Mucosa of rectum (tissue), 2 donors: ENCODE measurements at regions not wholly inside any gene's neighbourhood (a gene's known extent, or its start where the extent isn't known, plus 50 kb on each side); places are given as distances from the start of the nearest gene placed in this dataset.

Experiments
- H3K27ac ChIP-seq, 2 donors: one replicate each; pipeline ENCODE4 v1.7.0; 2013; ENCODE audit warnings: inconsistent platforms in 2 of 2, low read depth in 2 of 2, low read length in 2 of 2
- H3K27me3 ChIP-seq, 2 donors: one replicate each; pipeline ENCODE4 v1.7.0; 2013; ENCODE audit warnings: low read length in 2 of 2; ENCODE audit not compliant: control insufficient read depth in 2 of 2, insufficient read depth in 2 of 2
- H3K36me3 ChIP-seq, 2 donors: one replicate each; pipeline ENCODE4 v1.7.0; 2013; ENCODE audit warnings: low read length in 2 of 2; ENCODE audit not compliant: control insufficient read depth in 2 of 2, insufficient read depth in 2 of 2
- H3K4me1 ChIP-seq, 2 donors: one replicate each; pipeline ENCODE4 v1.7.0; 2013; ENCODE audit warnings: low read length in 2 of 2, mild to moderate bottlenecking in 1 of 2; ENCODE audit not compliant: control insufficient read depth in 2 of 2, insufficient read depth in 2 of 2
- H3K4me3 ChIP-seq, 2 donors: one replicate each; pipeline ENCODE4 v1.7.0; 2013; ENCODE audit warnings: low read length in 2 of 2
- H3K9ac ChIP-seq, 2 donors: one replicate each; pipeline ENCODE4 v1.7.0; 2013; ENCODE audit warnings: low read length in 2 of 2, low read depth in 1 of 2, mild to moderate bottlenecking in 1 of 2
- H3K9me3 ChIP-seq, 2 donors: one replicate each; pipeline ENCODE4 v1.7.0; 2013; ENCODE audit warnings: low read length in 2 of 2; ENCODE audit not compliant: control insufficient read depth in 2 of 2
- donor health status: healthy.
- donor health status: Normal muscosa, but diverticular disease.

- no peak overlapping the region for H3K27ac ChIP-seq
Observed at GRCh38 chr1:168396508-168396907, 115.8 kb downstream of the TBX19 start.

GRCh38 chr1:168394858-168395257 is 114.2 kb downstream of the TBX19 start:
- no peaks in the 10 kb centered on the region for H3K27me3 ChIP-seq
- no peak overlapping the region for H3K27ac ChIP-seq
- H3K36me3 ChIP-seq, result no peaks in the 10 kb centered on the region
- no peak overlapping the region for H3K9ac ChIP-seq
- H3K4me3 ChIP-seq, result no peak overlapping the region
- H3K9me3 ChIP-seq, result no peaks in the 10 kb centered on the region
- no peaks in the 10 kb centered on the region for H3K4me1 ChIP-seq

More at GRCh38 chr1:168396508-168396907, 115.8 kb downstream of the TBX19 start:
- H3K4me1 ChIP-seq, result no peaks in the 10 kb centered on the region
- H3K36me3 ChIP-seq, result no peaks in the 10 kb centered on the region
- no peaks in the 10 kb centered on the region for H3K9me3 ChIP-seq
- H3K27me3 ChIP-seq, result no peaks in the 10 kb centered on the region
- no peak overlapping the region for H3K9ac ChIP-seq
- H3K4me3 ChIP-seq, result no peak overlapping the region

GRCh38 chr1:168392958-168393549 is 112.4 kb downstream of the TBX19 start:
- H3K9me3 ChIP-seq, result no peaks in the 10 kb centered on the region
- H3K27me3 ChIP-seq, result no peaks in the 10 kb centered on the region
- no peaks in the 10 kb centered on the region for H3K36me3 ChIP-seq
- no peak overlapping the region for H3K9ac ChIP-seq
- H3K4me1 ChIP-seq, result no peaks in the 10 kb centered on the region
- no peak overlapping the region for H3K4me3 ChIP-seq
- H3K27ac ChIP-seq, result no peak overlapping the region

GRCh38 chr1:168391851-168392681 is 111.4 kb downstream of the TBX19 start:
- H3K4me1 ChIP-seq, result peaks cover 0 to 2% of the 10 kb centered on the region in 2 donors
- H3K9ac ChIP-seq, result no peak overlapping the region

GRCh38 chr1:168390271-168390670 is 109.6 kb downstream of the TBX19 start:
- Histone ChIP-seq H3K27ac (no peak overlapping the region), H3K4me3 (no peak overlapping the region), H3K27me3 (no peaks in the 10 kb centered on the region), H3K36me3 (no peaks in the 10 kb centered on the region), H3K4me1 (peaks cover 0 to 3% of the 10 kb centered on the region in 2 donors), H3K9ac (no peak overlapping the region), H3K9me3 (no peaks in the 10 kb centered on the region)

More at GRCh38 chr1:168391851-168392681, 111.4 kb downstream of the TBX19 start:
- Histone ChIP-seq H3K36me3 (no peaks in the 10 kb centered on the region), H3K27ac (no peak overlapping the region), H3K27me3 (no peaks in the 10 kb centered on the region), H3K9me3 (no peaks in the 10 kb centered on the region), H3K4me3 (no peak overlapping the region)

- no peaks in the 10 kb centered on the region for H3K36me3 ChIP-seq
- H3K27ac ChIP-seq, result no peak overlapping the region
- no peak overlapping the region for H3K9ac ChIP-seq
- H3K9me3 ChIP-seq, result no peaks in the 10 kb centered on the region
- peaks cover 0 to 3% of the 10 kb centered on the region in 2 donors for H3K4me1 ChIP-seq
- H3K4me3 ChIP-seq, result no peak overlapping the region
- H3K27me3 ChIP-seq, result no peaks in the 10 kb centered on the region
Observed at GRCh38 chr1:168387781-168388760, 107.4 kb downstream of the TBX19 start.

- H3K27me3 ChIP-seq, result no peaks in the 10 kb centered on the region
- no peak overlapping the region for H3K27ac ChIP-seq
- no peaks in the 10 kb centered on the region for H3K36me3 ChIP-seq
- no peaks in the 10 kb centered on the region for H3K9me3 ChIP-seq
- H3K9ac ChIP-seq, result no peak overlapping the region
- H3K4me1 ChIP-seq, result peaks cover 0 to 3% of the 10 kb centered on the region in 2 donors
- no peak overlapping the region for H3K4me3 ChIP-seq
Observed at GRCh38 chr1:168386949-168387586, 106.4 kb downstream of the TBX19 start.

- no peaks in the 10 kb centered on the region for H3K36me3 ChIP-seq
- no peaks in the 10 kb centered on the region for H3K27me3 ChIP-seq
- peaks cover 0 to 3% of the 10 kb centered on the region in 2 donors for H3K4me1 ChIP-seq
- H3K9me3 ChIP-seq, result no peaks in the 10 kb centered on the region
- H3K27ac ChIP-seq, result no peak overlapping the region
- H3K9ac ChIP-seq, result no peak overlapping the region
- H3K4me3 ChIP-seq, result no peak overlapping the region
Observed at GRCh38 chr1:168386492-168386891, 105.8 kb downstream of the TBX19 start.

- Histone ChIP-seq H3K27ac (no peak overlapping the region), H3K4me1 (no peaks in the 10 kb centered on the region), H3K4me3 (no peak overlapping the region), H3K36me3 (no peaks in the 10 kb centered on the region), H3K9me3 (no peaks in the 10 kb centered on the region), H3K9ac (no peak overlapping the region), H3K27me3 (no peaks in the 10 kb centered on the region)
Observed at GRCh38 chr1:168381850-168382249, 101.2 kb downstream of the TBX19 start.
